ENCODE measurements at regions not wholly inside any gene's neighbourhood (a gene's known extent, or its start where the extent isn't known, plus 50 kb on each side); places are given as distances from the start of the nearest gene placed in this dataset.

- Histone ChIP-seq H3K79me2 (replicated peaks; ENCODE audit: insufficient read depth, low read length) (no peaks in the 10 kb centered on the region), H3K4me2 (ENCODE audit: low read length) (no peak overlapping the region), H3K27me3 (ENCODE audit: insufficient read depth, low read depth, low read length) (no peaks in the 10 kb centered on the region), H2AFZ (ENCODE audit: low read depth, low read length) (no peak overlapping the region), H3K9me3 (ENCODE audit: low read length) (peaks cover 6% of the 10 kb centered on the region), H3K27ac (ENCODE audit: low read length) (no peak overlapping the region), H4K20me1 (ENCODE audit: insufficient read depth) (no peaks in the 10 kb centered on the region), H3K9ac (ENCODE audit: low read length) (no peak overlapping the region), H3K4me3 (ENCODE audit: low read length) (no peak overlapping the region), H3K36me3 (ENCODE audit: insufficient read depth, low read length) (no peaks in the 10 kb centered on the region), H3K9me2 (ENCODE audit: insufficient read depth, low read length) (no peaks in the 10 kb centered on the region), H3F3A (ENCODE audit: insufficient read depth, low read length, poor library complexity, severe bottlenecking) (no peaks in the 10 kb centered on the region)
- TF ChIP-seq SMC3 (conservative IDR thresholded peaks at IDR 0.05; ENCODE audit: poor library complexity) (no peak), EP300 (conservative IDR thresholded peaks at IDR 0.05; ENCODE audit: poor library complexity, severe bottlenecking) (no peak), MXI1 (conservative IDR thresholded peaks at IDR 0.05; ENCODE audit: poor library complexity, severe bottlenecking) (no peak), RAD21 (conservative IDR thresholded peaks at IDR 0.05) (no peak), EZH2 (IDR thresholded peaks at IDR 0.05; ENCODE audit: borderline replicate concordance, insufficient read depth, low read length, poor library complexity, severe bottlenecking) (no peak), POLR2AphosphoS5 (IDR thresholded peaks at IDR 0.05) (no peak), TAF1 (IDR thresholded peaks at IDR 0.05; ENCODE audit: low read depth) (no peak), CTCF (IDR thresholded peaks at IDR 0.05; ENCODE audit: poor library complexity, severe bottlenecking) (no peak), REST (IDR thresholded peaks at IDR 0.05; ENCODE audit: borderline replicate concordance) (no peak)
Observed at GRCh38 chr6:155786528-155786927, 330.9 kb upstream of the NOX3 start.

- no peak for TF ChIP-seq EZH2 (IDR thresholded peaks at IDR 0.05; ENCODE audit: borderline replicate concordance, insufficient read depth, low read length, poor library complexity, severe bottlenecking)
- no peak for TF ChIP-seq EP300 (conservative IDR thresholded peaks at IDR 0.05; ENCODE audit: poor library complexity, severe bottlenecking)
- TF ChIP-seq RAD21 (conservative IDR thresholded peaks at IDR 0.05) = no peak
- no peak for TF ChIP-seq SMC3 (conservative IDR thresholded peaks at IDR 0.05; ENCODE audit: poor library complexity)
- TF ChIP-seq TAF1 (IDR thresholded peaks at IDR 0.05; ENCODE audit: low read depth) = no peak
- TF ChIP-seq CTCF (IDR thresholded peaks at IDR 0.05; ENCODE audit: poor library complexity, severe bottlenecking) = no peak
- no peak for TF ChIP-seq REST (IDR thresholded peaks at IDR 0.05; ENCODE audit: borderline replicate concordance)
- TF ChIP-seq MXI1 (conservative IDR thresholded peaks at IDR 0.05; ENCODE audit: poor library complexity, severe bottlenecking) = no peak
- no peak for TF ChIP-seq POLR2AphosphoS5 (IDR thresholded peaks at IDR 0.05)
Observed at GRCh38 chr6:155782739-155783459, 327.3 kb upstream of the NOX3 start.

More at GRCh38 chr6:155782739-155783459, 327.3 kb upstream of the NOX3 start:
- no peaks in the 10 kb centered on the region for H3K36me3 ChIP-seq (ENCODE audit: insufficient read depth, low read length)
- H3K9ac ChIP-seq (ENCODE audit: low read length) = no peak overlapping the region
- no peak overlapping the region for H3K27ac ChIP-seq (ENCODE audit: low read length)
- no peaks in the 10 kb centered on the region for H3K9me2 ChIP-seq (ENCODE audit: insufficient read depth, low read length)
- H3K79me2 ChIP-seq (replicated peaks; ENCODE audit: insufficient read depth, low read length) = no peaks in the 10 kb centered on the region
- H3K27me3 ChIP-seq (ENCODE audit: insufficient read depth, low read depth, low read length) = no peaks in the 10 kb centered on the region
- no peak overlapping the region for H2AFZ ChIP-seq (ENCODE audit: low read depth, low read length)
- H3K9me3 ChIP-seq (ENCODE audit: low read length) = peaks cover 6% of the 10 kb centered on the region
- no peak overlapping the region for H3K4me2 ChIP-seq (ENCODE audit: low read length)
- no peaks in the 10 kb centered on the region for H3F3A ChIP-seq (ENCODE audit: insufficient read depth, low read length, poor library complexity, severe bottlenecking)
- H4K20me1 ChIP-seq (ENCODE audit: insufficient read depth) = no peaks in the 10 kb centered on the region
- H3K4me3 ChIP-seq (ENCODE audit: low read length) = no peak overlapping the region

Measured in neural cell (in vitro differentiated cells).